ENCODE measurements at regions not wholly inside any gene's neighbourhood (a gene's known extent, or its start where the extent isn't known, plus 50 kb on each side); places are given as distances from the start of the nearest gene placed in this dataset.

DNA sequence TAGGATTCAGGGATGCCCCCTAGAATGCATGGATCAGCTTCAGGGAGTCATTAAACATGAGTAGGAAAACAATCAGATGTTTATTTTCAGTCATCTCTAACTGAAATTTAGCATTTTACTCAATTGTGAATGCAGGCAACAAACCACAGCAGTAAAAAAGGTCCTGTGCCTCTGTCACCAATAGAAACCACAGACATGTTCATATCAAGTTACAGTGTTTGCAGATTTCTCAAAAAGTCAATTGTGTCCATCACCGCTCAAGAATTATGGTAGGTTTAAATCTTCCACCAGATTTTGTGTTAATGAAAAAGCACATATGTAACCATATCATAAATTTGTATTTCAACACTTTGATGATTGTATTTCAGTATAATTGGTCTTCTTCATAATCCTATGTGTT lies 68.4 kb upstream of the SLC1A1 start:
- TF ChIP-seq, protein P1, sequence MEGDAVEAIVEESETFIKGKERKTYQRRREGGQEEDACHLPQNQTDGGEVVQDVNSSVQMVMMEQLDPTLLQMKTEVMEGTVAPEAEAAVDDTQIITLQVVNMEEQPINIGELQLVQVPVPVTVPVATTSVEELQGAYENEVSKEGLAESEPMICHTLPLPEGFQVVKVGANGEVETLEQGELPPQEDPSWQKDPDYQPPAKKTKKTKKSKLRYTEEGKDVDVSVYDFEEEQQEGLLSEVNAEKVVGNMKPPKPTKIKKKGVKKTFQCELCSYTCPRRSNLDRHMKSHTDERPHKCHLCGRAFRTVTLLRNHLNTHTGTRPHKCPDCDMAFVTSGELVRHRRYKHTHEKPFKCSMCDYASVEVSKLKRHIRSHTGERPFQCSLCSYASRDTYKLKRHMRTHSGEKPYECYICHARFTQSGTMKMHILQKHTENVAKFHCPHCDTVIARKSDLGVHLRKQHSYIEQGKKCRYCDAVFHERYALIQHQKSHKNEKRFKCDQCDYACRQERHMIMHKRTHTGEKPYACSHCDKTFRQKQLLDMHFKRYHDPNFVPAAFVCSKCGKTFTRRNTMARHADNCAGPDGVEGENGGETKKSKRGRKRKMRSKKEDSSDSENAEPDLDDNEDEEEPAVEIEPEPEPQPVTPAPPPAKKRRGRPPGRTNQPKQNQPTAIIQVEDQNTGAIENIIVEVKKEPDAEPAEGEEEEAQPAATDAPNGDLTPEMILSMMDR (IDR thresholded peaks at IDR 0.05; ENCODE audit: insufficient read depth, low read length, poor library complexity, severe bottlenecking) = no peak
- TF ChIP-seq EZH2phosphoT487 (conservative IDR thresholded peaks at IDR 0.05; ENCODE audit: low read length) = no peak
